LHCN-M2 (cell line): ENCODE measurements at regions not wholly inside any gene's neighbourhood (a gene's known extent, or its start where the extent isn't known, plus 50 kb on each side); places are given as distances from the start of the nearest gene placed in this dataset.
"Not testable (repeated sequence)": the region's sequence is repeated elsewhere in the genome, so short reads cannot be mapped to it uniquely, and the experiment has no call there.

Experiments
- DNase-seq: peaks from one replicate; pipeline ENCODE4 v3.0.0-alpha.2; 2012; ENCODE audit warnings: low read depth

DNA sequence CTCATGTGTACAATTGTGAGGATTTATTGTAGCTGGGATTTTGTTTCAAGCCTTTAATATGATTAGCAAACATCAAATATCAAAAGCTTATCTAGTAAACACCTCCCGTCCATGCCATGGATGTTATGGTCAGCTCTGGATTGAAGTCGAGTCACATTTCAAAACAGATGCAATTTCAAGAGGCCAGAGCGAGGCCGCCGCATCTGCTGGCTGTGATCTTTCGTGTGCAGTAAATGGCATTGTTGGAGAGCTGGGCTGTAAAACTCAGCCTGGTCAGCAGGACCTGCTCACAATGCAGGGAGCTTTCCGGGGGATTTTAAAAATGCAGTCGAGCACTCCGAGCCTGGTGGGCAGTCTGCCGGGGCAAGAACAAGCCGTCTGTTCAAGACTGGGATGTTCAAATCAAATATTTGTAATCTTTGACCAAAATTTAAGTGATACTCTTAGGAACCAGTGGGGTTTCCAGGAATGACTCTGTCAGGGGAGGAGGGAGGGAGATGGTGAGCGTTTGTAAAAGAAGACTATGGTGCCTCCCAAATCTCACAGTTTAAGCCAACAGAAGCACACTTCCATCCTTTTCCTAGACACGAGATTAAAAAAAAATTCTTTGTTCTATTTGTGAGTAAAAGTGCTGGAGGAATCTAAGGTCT, 97.6 kb downstream of the MYCN start:
- no peak for DNase-seq

DNA sequence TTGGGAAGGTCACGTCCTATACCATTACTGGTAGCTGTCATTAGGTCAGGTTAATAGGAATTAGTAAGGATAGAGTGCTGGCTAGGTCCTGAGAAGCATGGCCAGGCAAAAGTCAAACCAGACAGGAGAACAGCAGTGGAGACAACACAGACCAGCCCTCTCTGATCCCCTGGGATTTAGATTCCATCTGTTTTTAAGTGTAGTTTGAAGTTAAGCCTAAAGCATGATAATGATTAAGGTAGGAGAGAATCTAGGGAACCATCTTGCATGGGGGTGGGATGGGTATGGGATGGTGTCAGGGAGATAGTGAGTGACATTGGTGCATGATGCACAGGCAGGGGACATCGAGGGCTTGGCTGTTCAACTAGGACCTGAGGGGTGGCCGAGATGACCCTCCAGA, 96.6 kb downstream of the MYCN start:
- no peak for DNase-seq

DNA sequence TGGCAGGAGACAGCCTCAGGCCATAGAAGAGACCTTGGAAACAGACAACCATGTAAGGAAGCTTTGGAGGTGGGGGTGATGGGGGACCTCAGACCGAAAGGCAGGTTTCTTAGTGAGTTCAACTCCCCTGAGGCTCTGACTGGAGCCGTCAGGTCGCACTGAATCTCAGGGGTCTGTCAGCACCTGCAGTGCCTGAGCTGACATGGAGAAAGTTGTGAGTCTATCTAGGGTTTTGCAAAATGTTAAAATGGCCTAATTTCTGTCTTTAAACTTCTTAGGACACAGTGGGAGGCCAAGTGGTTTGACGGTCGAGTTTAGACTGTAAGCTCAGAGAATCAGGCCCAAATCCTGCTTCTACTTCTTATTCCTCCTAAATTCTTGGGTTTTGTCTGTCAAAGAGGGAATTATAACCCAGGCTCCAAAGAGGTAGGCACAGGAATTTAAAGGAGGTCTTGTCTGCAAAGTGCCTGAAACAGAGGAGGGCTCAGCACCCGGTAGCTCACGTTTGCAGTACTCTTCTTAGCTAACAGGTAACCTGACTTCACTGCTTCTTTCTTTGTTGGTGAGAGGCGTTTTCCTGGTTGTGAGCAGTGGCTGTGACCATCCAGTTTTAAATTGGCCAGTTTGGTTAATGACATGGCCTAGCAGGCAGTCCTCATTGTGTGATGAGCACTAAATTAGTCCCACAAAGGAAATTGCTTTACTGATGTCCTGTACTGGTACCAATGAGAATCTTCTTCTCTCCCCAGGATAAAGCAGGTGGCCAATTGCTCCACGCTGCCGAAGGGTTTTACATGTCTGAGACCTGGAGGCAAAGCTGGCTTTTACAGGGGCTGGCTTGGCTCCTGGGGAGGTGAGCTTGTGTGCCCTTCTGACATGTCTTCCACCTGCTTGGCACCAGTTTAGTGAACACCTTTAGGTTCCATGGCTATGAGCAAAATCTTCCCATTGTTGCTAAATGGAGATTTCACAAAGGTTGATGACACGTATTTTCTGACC, 95.7 kb downstream of the MYCN start:
- DNase-seq, result no peak

DNA sequence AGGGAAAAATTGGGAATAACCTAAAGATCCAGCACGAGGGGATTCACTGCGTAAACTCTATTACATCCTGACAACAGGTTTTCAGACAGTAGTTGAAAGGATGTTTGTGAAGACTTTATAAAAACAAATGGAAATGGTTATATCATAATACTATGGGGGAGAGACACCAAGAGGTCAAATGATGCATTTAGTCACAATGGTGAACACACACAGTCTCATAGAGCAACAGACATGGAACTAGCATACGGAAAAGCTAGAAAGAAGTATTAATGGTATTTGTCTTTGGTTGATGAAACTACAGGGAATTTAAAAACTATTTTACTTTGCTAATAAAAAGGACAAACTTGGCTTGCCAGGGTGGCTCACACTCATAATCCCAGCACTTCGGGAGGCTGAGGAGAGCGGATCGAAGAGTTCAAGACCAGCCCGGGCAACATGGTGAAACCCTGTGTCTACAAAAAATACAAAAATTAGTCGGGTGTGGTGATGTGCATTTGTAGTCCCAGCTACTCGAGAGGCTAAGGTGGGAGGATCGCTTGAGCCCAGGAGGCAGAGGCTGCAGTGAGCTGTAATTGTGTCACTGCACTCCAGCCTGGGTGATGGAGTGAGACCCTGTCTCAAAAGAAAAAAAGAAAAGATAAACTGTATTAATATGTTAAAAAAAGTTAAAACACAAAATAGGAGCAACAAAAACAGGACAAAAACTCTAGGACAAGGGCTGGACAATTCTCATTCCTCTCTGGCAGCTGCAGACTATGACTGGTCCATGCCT, 94.8 kb downstream of the MYCN start:
- DNase-seq, result no peak

DNA sequence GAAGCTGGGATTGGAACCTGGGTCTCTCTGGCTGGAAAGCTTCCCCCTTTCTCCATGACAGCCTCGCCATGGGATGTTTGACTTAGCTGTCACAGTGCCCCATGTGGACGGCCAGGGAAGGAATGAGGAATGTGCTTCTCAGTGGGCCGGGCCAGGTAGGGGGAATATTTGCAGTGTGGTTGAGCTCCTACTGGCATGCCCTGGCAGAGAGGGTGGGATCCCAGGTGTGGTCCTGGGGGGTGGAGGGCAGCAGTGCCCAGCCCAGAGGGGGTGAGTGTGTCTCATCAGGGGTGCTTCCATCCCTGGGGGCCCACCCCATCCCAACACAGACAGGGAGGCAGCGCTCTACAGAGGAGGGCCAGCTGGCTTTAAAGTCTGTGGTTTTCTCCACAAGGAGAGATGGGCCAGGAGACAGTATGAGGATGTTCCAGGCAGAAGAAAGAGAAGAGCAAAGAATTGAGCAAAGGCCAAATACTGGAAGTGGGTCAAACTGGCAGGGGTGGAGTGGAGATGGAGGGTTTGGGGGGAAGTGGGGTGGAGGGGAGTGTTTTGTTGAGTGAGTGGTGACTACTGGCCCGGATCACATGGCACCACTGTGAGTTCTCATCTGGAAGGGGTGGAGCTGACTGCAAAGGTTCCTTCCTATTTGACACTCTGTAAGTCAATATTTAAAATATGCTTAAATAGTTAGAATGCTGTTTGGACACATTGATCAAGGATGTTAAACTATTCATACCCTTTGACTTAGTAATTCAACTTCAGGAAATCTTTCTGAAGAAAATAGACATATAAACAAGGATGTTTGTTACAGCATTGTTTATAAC, 94.0 kb downstream of the MYCN start:
- no peak for DNase-seq

DNA sequence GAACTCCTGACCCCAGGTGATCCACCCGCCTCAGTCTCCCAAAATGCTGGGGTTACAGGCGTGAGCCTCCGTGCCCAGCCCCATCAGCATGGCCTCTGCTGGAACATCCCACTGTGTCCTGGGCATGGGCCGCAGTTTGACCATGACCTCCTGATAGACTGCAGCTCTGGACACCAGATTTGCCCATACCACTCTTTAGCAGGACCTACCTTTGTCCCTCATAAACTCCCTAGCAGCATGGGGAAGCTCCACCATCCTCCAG, 92.6 kb downstream of the MYCN start:
- no peak for DNase-seq

DNA sequence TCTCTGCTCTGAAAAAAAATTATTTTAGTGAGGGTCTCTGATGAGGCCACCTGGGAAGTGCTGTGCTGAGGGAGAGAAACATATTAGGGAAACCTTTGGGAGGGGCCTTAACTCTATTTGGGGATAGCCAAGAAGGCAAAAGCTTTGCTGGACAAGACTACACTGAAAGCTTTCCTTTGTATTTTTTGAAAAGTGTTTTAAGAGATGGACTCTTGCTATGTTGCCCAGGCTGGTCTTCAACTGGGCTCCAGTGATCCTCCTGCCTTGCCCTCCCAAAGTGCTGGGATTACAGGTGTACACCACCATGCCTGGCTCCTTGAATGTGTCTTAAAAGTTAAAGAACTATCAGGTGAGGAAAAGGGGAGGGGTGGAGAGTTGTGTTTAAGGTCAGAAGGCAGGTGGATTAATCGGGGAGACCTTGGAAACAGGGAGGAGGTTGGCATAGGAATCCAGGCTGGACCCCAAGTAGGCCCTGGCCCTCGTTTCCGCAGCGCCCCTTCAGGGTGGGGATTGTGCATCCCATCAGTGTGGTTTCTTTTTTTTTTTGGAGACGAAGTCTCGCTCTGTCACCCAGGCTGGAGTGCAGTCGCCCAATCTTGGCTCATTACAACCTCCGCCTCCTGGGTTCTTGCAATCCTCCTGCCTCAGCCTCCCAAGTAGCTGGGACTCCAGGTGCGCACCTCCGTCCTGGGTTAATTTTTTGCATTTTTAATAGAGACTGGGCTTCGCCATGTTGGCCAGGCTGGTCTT, 92.1 kb downstream of the MYCN start:
- no peak for DNase-seq

DNA sequence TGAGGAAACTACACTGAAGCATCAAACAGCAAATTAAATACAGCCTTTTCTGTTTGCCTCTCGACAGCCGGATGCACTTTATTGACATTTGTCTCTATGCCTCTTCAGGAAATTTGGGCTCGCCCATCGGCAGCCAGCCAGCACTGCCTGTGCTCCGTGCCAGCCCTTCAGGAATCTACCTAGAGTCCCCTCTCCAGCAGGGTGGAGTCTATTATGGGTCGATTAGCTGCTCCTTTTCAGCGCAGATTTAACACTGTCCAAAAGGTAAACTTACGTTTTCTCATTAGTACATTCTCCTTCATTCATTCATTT, 91.5 kb downstream of the MYCN start:
- no peak for DNase-seq

DNA sequence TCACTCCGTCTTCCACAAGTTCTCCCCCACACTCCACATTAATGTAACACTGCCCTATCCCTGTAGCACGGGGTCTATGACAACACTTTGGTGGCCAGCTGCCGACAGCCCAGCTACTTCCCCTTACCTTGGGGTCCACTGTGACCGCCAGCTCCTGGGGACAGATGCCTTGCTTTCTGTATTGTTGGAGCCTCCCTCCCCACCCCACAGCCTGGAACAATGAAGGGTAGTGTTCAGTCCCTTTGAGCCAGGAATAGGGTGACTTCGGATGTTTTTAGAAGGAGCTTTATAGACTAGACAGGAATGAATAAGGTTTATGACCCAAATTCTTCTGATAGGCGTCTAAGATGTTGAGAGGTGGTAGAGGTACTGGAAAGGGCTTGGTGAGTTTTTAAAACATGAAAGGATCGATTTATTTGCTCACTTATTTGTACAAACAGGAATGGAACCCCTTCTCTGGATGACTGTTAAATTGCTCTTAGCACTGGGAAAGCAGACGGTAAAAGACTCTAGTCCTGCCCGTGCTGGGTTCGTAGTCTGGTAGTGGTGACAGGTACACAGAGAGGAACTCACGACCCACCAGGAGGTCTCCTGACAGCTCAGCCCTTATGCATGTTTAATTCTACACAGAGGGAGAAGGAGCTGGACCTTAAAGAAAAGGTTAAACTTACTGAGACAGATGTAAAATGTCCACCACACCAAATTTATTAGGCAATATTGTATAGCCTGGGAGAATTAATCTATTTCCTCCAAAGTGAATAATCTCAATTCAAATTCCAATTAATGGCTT, 90.9 kb downstream of the MYCN start:
- no peak for DNase-seq

DNA sequence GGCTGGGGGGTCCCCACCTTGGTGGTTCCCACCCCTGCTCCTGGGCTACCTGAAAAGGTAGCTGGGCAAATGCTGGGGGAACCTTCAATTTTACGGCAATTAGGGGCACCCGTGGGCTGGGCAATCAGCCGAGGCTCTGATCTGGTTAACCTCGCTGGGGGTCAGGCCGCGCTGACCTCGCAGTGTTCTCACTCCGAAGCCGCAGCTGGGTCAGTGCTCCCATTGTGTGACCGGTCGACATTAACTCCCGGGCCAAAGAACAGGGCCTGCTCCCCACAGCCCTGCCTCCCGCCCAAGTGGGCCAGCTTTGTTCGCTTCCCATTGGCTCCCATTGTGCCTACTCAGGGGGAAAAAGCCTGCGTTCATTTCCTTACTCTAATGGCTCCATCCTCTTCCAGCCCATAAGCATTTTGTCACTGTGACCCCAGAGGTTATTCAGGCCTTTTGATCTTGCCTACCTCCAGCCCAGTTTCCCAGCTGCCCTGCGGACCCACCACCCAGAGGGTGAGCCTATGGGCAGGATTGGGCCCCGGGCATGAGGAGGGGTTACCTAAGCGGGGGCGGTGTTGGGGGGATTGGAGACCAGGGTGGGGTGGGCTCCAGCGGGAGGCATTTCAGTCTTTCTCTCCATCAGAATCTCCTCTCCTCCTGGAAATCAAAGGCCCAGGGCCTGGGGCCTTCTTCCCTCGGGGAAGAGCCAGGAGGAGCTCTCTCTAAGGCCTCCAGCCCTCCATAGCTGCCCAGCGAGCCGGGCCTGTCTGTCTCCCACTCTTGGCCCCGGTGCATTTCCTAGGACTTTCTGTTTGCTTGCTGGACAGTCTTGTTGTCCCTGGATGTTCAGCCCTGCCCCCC, 90.1 kb downstream of the MYCN start:
- no peak for DNase-seq

DNA sequence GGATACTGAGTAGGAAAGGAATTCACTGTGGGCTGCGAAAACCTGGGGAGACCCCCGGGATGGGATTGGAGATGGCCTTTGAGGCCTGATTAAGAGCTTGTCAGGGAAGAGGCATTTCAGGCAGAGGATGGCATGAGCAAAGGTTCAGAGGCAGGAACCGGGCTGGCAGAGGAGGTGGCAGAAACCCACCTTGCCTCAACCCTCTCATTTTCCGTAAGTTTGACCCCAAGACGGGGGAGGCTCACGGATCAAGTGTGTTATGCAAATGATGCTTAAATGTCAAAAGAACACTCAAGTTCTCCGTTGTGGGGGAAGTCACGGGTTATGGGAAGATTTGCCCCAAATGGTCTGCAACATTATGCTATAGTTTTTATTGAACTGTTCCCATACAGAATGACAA, 88.3 kb downstream of the MYCN start:
- DNase-seq, result no peak

DNA sequence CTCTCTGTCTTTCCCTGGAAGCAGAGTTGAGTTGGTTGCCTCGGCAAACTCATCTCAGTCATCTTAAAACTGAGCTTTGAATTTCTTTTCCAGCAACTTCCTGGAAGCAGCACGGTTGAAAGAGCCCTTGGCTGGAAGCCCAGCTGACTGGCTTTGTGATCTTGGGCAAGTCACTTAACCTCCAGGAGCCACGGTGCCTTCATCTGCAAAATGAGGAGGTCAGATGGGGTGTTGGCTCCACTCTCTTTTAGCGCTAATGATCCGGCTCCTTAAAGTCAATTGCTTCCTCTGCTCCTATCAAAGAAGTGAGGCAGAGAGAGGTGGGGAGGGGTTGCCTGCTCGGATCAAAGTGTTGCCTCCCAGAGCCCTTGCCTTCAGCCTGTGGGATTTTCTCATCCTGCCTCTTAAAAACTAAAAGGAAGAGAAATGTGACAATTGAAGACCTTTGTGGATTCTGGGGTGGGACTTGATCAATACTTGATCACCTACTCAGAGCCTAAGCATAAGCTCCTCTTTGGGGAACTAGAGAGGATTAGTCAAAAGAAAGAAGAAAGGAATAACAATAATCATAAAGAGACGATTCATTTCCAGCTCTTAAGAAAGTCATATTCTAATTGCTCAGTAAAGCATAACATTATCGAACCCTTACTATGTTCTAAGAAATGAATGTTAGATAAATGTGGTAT, 86.6 kb downstream of the MYCN start:
- DNase-seq, result no peak

DNA sequence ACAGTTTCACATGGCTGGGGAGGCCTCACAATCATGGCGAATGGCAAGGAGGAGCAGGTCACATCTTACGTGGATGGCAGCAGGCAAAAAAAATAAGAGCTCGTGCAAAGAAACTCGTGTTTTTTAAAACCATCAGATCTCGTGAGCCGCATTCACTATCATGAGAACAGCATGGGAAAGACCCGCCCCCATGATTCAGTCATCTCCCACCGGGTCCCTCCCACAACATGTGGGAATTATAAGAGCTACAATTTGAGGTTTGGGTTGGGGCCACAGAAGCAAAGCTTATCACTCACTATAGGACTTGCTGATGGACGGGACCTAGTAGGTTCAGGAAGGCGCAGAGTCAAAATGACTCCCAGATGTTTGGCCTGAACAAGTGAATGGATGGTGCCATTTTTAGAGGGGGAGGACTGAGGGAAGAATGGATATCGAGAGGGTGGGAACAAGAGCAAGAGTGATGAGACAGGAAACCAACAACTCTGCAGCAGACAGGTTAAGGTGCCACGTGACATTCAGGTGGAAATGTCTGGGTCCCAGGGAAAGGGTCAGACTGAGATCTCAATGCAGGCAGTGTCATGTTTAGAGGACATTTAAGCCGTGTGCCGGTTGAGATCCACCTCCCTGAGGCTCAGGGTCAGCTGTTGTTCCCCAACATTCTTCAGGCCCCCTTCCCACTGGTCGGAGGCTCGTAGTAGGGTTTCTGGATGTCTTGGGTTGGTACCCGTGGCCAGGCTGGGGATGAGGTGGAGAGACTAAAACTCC, 85.7 kb downstream of the MYCN start:
- DNase-seq, result no peak

DNA sequence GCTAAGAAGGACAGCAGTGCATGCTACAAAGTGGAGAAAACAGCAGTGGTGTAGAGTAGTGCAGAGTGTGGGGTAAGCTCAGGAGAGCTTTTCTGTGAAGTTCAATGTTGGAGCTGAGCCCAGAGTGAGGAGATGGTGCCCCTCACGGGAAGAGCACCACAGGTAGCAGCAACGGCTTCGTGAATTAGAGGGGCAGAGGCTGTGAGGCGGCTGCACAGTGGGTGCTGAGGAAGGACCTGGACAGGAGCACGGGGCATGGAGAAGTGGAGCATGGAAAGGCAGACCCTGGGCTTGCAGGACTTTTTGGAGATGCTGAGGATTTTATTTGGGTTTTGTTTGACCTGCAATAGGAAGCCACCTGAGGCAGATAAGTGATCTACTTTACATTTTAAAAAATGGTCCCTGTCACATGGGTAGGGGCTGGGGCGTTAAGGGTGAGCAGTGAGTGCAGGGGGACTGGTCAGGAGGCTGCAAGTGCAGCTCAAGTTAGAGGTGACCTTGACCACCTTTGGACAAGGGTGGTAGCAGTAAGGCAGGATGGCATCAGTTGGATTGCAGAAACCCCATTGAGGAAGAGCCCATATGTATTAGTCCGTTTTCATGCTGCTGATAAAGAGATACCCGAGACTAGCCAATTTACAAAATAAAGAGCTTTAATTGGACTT, 85.0 kb downstream of the MYCN start:
- no peak for DNase-seq

DNA sequence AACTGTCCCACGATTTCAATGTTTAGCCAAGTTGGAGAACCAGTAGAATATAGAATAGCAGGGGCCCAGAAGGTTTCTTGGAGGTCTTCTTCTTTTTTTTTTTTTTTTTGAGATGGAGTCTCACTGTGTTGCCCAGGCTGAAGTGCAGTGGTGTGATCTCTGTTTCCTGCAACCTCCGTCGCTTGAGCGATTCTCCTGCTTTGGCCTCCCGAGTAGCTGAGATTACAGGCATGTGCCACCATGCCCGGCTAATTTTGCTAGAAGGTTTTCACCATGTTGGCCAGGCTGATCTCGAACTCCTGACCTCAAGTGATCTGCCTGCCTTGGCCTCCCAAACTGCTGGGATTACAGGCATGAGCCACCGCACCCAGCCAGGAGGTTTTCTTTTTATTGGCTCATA, 84.3 kb downstream of the MYCN start:
- not testable (repeated sequence) for DNase-seq

DNA sequence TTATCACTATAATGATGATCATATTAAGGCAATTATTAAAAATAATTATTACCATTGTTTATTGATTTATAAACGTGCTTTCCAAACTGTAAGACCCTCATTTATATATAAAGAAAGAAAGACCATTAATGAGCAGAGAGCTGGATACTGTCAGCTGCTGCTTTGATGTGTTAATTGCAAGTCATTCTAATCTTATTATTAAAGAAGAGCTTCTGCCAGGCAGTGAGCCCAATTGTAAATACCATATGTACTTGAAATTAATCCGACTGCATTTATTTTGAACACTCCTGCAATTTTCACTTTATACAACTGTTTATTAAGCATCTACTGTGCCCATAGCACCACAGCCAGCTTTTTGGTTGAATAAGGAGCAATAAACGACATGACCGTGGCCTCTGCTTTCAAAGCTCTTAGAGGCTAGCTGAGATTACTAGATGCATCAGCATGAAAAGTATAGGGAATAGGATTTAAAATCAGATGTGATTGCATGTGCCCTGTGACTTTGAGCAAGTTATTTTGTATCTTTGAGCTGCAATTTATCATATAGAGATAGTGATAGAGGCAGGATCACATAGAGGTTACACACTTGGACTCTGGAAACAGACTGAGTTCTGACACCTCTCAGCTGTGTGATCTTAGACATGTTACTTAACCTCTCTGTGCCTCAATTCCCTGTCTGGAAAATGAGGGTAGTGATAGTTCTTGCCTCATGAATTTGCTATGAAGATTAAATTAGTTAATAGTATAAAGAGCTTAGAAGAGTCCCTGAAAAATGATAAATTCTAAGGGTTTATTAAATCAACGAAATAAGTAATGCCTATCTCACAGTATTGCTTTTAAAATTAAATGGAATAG, 83.4 kb downstream of the MYCN start:
- no peak for DNase-seq
